ENCODE measurements at regions not wholly inside any gene's neighbourhood (a gene's known extent, or its start where the extent isn't known, plus 50 kb on each side); places are given as distances from the start of the nearest gene placed in this dataset.

DNA sequence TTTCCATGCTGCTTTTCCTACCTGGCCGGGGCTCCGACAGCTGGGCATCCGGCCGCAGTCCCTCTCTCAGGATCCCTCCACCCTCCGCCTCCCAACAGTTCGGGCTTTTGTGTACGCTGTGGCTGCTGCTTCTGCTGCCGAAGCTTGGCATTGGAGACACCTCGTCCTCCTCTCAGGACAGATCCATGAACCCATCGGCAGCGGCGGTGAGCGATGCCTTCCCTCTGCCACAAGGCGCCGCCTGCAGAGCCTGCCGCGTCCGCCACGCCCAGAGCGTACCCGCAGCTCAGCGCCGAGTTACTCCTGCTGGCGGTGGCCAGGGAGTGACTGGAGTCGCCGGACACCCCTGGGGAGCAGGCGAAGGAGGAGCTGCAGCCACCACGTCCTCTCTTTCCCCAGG lies 2032.8 kb downstream of the TP53TG3F start:
- TF ChIP-seq CTCF (conservative IDR thresholded peaks at IDR 0.05; ENCODE audit: low read depth, low read length) (no peak), EZH2 (IDR thresholded peaks at IDR 0.05; ENCODE audit: borderline replicate concordance, low read depth, low read length, poor library complexity, severe bottlenecking) (no peak)
